OCI-LY1 (cell line): ENCODE measurements at regions not wholly inside any gene's neighbourhood (a gene's known extent, or its start where the extent isn't known, plus 50 kb on each side); places are given as distances from the start of the nearest gene placed in this dataset.

Experiments
- CTCF ChIP-seq: fragments of 200-600 bp; sonication (generic), shearing (Covaris generic); IDR thresholded peaks from 2 replicates; pipeline ENCODE4 v1.5.1; 2017; ENCODE audit warnings: mild to moderate bottlenecking, antibody characterized with exemption, low read length, moderate library complexity, mixed read lengths
- EZH2 ChIP-seq: fragments of 200-600 bp; sonication (generic), shearing (Covaris generic); IDR thresholded peaks from 2 replicates; pipeline ENCODE4 v1.8.0; 2017; ENCODE audit warnings: borderline replicate concordance, mixed run types, mild to moderate bottlenecking, antibody characterized with exemption, low read length, moderate library complexity, mixed read lengths

GRCh38 chr4:27711041-27711440 lies 850.4 kb downstream of the STIM2 start:
- TF ChIP-seq CTCF = no peak
- no peak for TF ChIP-seq EZH2
